ENCODE measurements at regions not wholly inside any gene's neighbourhood (a gene's known extent, or its start where the extent isn't known, plus 50 kb on each side); places are given as distances from the start of the nearest gene placed in this dataset.

DNA sequence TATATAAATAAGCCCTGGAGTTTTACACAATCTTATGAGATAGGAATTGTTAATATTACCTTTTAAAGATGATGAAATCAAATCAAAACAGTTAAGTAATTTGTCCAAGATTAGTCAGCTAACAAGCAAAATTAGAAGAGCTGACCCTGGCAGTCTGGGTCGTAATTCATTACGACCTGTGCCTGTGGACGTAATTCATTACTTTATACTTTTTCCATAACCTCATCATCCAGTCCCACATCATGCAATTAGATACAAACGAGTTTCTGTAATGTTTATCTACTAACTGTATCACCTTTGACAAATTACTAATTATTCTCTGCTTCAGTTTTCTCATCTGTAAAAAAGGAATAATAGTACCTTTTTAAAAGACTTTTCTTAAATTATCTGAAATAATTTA, 665.9 kb downstream of the ZBBX start:
- Mint-ChIP-seq H3K4me3 (no peak overlapping the region), H3K9me3 (peaks cover 7% of the 10 kb centered on the region), H3K4me1 (ENCODE audit: low read depth) (no peaks in the 10 kb centered on the region), H3K36me3 (ENCODE audit: low read depth) (no peaks in the 10 kb centered on the region), H3K27me3 (no peaks in the 10 kb centered on the region), H3K27ac (no peak overlapping the region)
- CTCF ChIA-PET: no interaction called here
- Histone ChIP-seq H3K9me3 (ENCODE audit: control insufficient read depth in 1 of 2, insufficient read depth in 1 of 2, low read length in 2 of 2) (no peaks in the 10 kb centered on the region), H3K27me3 (ENCODE audit: control insufficient read depth in 1 of 2, insufficient read depth in 2 of 2, low read length in 2 of 2) (no peaks in the 10 kb centered on the region), H3K4me3 (ENCODE audit: low read length) (no peak overlapping the region), H3K4me1 (ENCODE audit: insufficient read depth, low read length) (no peaks in the 10 kb centered on the region), H3K36me3 (ENCODE audit: insufficient read depth, low read length) (no peaks in the 10 kb centered on the region), H3K27ac (ENCODE audit: low read depth in 1 of 2, low read length in 2 of 2) (no peak overlapping the region)
- TF ChIP-seq, protein P1, sequence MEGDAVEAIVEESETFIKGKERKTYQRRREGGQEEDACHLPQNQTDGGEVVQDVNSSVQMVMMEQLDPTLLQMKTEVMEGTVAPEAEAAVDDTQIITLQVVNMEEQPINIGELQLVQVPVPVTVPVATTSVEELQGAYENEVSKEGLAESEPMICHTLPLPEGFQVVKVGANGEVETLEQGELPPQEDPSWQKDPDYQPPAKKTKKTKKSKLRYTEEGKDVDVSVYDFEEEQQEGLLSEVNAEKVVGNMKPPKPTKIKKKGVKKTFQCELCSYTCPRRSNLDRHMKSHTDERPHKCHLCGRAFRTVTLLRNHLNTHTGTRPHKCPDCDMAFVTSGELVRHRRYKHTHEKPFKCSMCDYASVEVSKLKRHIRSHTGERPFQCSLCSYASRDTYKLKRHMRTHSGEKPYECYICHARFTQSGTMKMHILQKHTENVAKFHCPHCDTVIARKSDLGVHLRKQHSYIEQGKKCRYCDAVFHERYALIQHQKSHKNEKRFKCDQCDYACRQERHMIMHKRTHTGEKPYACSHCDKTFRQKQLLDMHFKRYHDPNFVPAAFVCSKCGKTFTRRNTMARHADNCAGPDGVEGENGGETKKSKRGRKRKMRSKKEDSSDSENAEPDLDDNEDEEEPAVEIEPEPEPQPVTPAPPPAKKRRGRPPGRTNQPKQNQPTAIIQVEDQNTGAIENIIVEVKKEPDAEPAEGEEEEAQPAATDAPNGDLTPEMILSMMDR (IDR thresholded peaks at IDR 0.05): no peak
- intact Hi-C loops (cut with DNase I, micrococcal nuclease): no loop called here
- POLR2A ChIA-PET: no interaction called here
- no peak for DNase-seq
- ATAC-seq (ENCODE audit: poor library complexity): no peak

DNA sequence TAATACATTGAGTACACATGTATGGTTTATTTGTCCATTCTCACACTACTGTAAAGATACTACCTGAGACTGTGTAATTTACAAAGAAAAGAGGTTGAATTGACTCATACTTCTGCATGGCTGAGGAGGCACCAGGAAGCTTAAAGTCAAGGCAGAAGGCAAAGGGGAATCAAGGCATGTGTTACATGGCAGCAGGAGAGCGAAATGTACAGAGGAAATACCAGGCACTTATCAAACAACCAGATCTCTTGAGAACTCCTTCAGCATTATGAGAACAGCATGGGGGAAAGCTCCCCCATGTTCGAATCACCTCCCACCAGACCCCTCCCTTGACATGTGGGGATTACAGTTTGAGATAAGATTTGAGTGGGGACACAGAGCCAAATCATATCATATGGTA, 666.3 kb downstream of the ZBBX start:
- ATAC-seq (ENCODE audit: poor library complexity) (no peak), DNase-seq (no peak)
- no peak overlapping the region for H3K4me3 Mint-ChIP-seq
- H3K4me1 ChIP-seq (ENCODE audit: insufficient read depth, low read length): no peaks in the 10 kb centered on the region
- ChIA-PET CTCF (no interaction called here), POLR2A (no interaction called here)
- no peak overlapping the region for H3K4me3 ChIP-seq (ENCODE audit: low read length)
- intact Hi-C loops (cut with DNase I, micrococcal nuclease): no loop called here
- H3K9me3 Mint-ChIP-seq: peaks cover 7% of the 10 kb centered on the region
- H3K4me1 Mint-ChIP-seq (ENCODE audit: low read depth): no peaks in the 10 kb centered on the region
- no peaks in the 10 kb centered on the region for H3K36me3 ChIP-seq (ENCODE audit: insufficient read depth, low read length)
- H3K27ac Mint-ChIP-seq: no peak overlapping the region
- no peaks in the 10 kb centered on the region for H3K9me3 ChIP-seq (ENCODE audit: control insufficient read depth in 1 of 2, insufficient read depth in 1 of 2, low read length in 2 of 2)
- no peaks in the 10 kb centered on the region for H3K27me3 Mint-ChIP-seq
- H3K27me3 ChIP-seq (ENCODE audit: control insufficient read depth in 1 of 2, insufficient read depth in 2 of 2, low read length in 2 of 2): no peaks in the 10 kb centered on the region
- no peaks in the 10 kb centered on the region for H3K36me3 Mint-ChIP-seq (ENCODE audit: low read depth)
- H3K27ac ChIP-seq (ENCODE audit: low read depth in 1 of 2, low read length in 2 of 2): no peak overlapping the region
- TF ChIP-seq, protein P1 (IDR thresholded peaks at IDR 0.05): no peak

DNA sequence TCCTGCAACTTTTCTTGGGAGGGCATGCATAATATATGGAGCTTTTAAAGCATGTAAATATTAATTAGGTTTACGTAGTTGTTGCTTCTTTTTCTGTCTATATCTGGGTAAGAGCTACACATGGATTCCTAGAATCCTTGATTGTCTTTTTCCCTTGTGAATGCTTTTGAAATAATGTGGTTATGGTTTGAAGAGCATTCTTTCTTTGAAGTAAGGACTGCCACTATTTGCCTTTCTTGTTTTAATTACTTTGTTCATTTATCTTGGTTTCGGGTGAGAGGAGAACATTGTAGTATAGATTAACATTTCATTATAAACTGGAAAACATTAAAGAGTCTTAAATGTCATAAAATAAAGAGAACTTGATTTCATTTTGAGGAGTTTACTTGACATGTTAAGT, 674.0 kb downstream of the ZBBX start:
- Mint-ChIP-seq H3K4me1 (ENCODE audit: low read depth) (no peaks in the 10 kb centered on the region), H3K27ac (no peak overlapping the region), H3K4me3 (no peak overlapping the region), H3K9me3 (peaks cover 5% of the 10 kb centered on the region), H3K36me3 (ENCODE audit: low read depth) (no peaks in the 10 kb centered on the region), H3K27me3 (no peaks in the 10 kb centered on the region)
- TF ChIP-seq, protein P1 (IDR thresholded peaks at IDR 0.05): no peak
- Histone ChIP-seq H3K27ac (ENCODE audit: low read depth in 1 of 2, low read length in 2 of 2) (no peak overlapping the region), H3K9me3 (ENCODE audit: control insufficient read depth in 1 of 2, insufficient read depth in 1 of 2, low read length in 2 of 2) (peaks cover 0 to 4% of the 10 kb centered on the region in 2 experiments), H3K36me3 (ENCODE audit: insufficient read depth, low read length) (no peaks in the 10 kb centered on the region), H3K4me1 (ENCODE audit: insufficient read depth, low read length) (no peaks in the 10 kb centered on the region), H3K4me3 (ENCODE audit: low read length) (no peak overlapping the region), H3K27me3 (ENCODE audit: control insufficient read depth in 1 of 2, insufficient read depth in 2 of 2, low read length in 2 of 2) (no peaks in the 10 kb centered on the region)
- intact Hi-C loops (cut with DNase I, micrococcal nuclease): no loop called here
- POLR2A ChIA-PET: no interaction called here
- ATAC-seq (ENCODE audit: poor library complexity): no peak
- CTCF ChIA-PET: no interaction called here
- DNase-seq: no peak

All from CD4-positive, alpha-beta T cell (primary cell).